GM21717 (cell line): ENCODE measurements at regions not wholly inside any gene's neighbourhood (a gene's known extent, or its start where the extent isn't known, plus 50 kb on each side); places are given as distances from the start of the nearest gene placed in this dataset.

Source experiments
- ATAC-seq: cut with Tn5 transposase; IDR thresholded peaks from one replicate; pipeline ENCODE4 v1.9.1; 2021; ENCODE audit warnings: mild to moderate bottlenecking, moderate library complexity; ENCODE audit not compliant: unreplicated experiment

- no peak for ATAC-seq
These were observed 433.2 kb upstream of the ADAMTS5 start for GRCh38 chr21:27400045-27400444.

- ATAC-seq: no peak
These were observed 430.7 kb upstream of the ADAMTS5 start for GRCh38 chr21:27397578-27397977.

GRCh38 chr21:27393726-27394125 lies 426.8 kb upstream of the ADAMTS5 start:
- ATAC-seq: no peak

- no peak for ATAC-seq
These were observed 425.1 kb upstream of the ADAMTS5 start for GRCh38 chr21:27391990-27392389.

GRCh38 chr21:27390384-27390783 lies 423.5 kb upstream of the ADAMTS5 start:
- ATAC-seq: no peak

GRCh38 chr21:27388825-27389224 lies 421.9 kb upstream of the ADAMTS5 start:
- ATAC-seq: no peak

GRCh38 chr21:27382404-27382803 lies 415.5 kb upstream of the ADAMTS5 start:
- no peak for ATAC-seq

GRCh38 chr21:27380303-27380702 lies 413.4 kb upstream of the ADAMTS5 start:
- ATAC-seq: no peak

- ATAC-seq: no peak
These were observed 412.5 kb upstream of the ADAMTS5 start for GRCh38 chr21:27379354-27379753.

- ATAC-seq: no peak
These were observed 405.5 kb upstream of the ADAMTS5 start for GRCh38 chr21:27372381-27372780.

GRCh38 chr21:27371975-27372331 lies 405.1 kb upstream of the ADAMTS5 start:
- no peak for ATAC-seq

- no peak for ATAC-seq
These were observed 404.5 kb upstream of the ADAMTS5 start for GRCh38 chr21:27371115-27371974.

- ATAC-seq: no peak
These were observed 403.2 kb upstream of the ADAMTS5 start for GRCh38 chr21:27369978-27370571.

GRCh38 chr21:27369234-27369633 lies 402.3 kb upstream of the ADAMTS5 start:
- no peak for ATAC-seq

GRCh38 chr21:27366646-27367235 lies 399.9 kb upstream of the ADAMTS5 start:
- no peak for ATAC-seq

GRCh38 chr21:27366036-27366435 lies 399.1 kb upstream of the ADAMTS5 start:
- ATAC-seq: no peak

GRCh38 chr21:27365394-27365793 lies 398.5 kb upstream of the ADAMTS5 start:
- no peak for ATAC-seq

GRCh38 chr21:27363719-27364477 lies 397.0 kb upstream of the ADAMTS5 start:
- no peak for ATAC-seq

- no peak for ATAC-seq
These were observed 395.4 kb upstream of the ADAMTS5 start for GRCh38 chr21:27362249-27362648.

- ATAC-seq: no peak
These were observed 392.3 kb upstream of the ADAMTS5 start for GRCh38 chr21:27359141-27359540.

- no peak for ATAC-seq
These were observed 386.0 kb upstream of the ADAMTS5 start for GRCh38 chr21:27352885-27353284.
